ENCODE measurements at regions not wholly inside any gene's neighbourhood (a gene's known extent, or its start where the extent isn't known, plus 50 kb on each side); places are given as distances from the start of the nearest gene placed in this dataset.
"Not testable (repeated sequence)": the region's sequence is repeated elsewhere in the genome, so short reads cannot be mapped to it uniquely, and the experiment has no call there.

DNA sequence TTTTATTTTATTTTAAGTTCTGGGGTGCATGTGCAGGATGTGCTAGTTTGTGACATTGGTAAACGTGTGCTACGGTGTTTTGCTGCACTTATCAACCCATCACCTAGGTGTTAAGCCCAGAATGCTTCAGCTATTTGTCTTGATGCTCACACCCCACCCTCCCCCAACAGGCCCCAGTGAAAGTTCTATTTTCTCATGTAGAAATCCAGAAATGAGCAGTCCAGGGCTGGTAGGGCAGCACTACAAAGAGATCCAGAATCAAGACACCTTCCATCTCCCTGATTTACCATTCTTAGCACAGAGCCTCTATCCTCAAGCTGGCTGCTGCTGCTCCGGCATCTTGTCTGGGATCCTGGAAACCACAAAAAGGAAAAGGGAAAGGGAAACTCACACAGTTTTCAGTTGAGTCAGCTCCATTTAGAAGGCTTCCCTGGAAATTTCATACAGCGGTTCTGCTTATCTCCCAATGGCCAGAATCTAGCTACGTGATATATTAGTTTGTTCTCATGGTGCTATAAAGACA is 85.4 kb upstream of the SMARCA2 start:
- no peak overlapping the region for H3K4me3 ChIP-seq
- H3K9me3 ChIP-seq (ENCODE audit: low read depth): no peaks in the 10 kb centered on the region
- TF ChIP-seq, protein P1, sequence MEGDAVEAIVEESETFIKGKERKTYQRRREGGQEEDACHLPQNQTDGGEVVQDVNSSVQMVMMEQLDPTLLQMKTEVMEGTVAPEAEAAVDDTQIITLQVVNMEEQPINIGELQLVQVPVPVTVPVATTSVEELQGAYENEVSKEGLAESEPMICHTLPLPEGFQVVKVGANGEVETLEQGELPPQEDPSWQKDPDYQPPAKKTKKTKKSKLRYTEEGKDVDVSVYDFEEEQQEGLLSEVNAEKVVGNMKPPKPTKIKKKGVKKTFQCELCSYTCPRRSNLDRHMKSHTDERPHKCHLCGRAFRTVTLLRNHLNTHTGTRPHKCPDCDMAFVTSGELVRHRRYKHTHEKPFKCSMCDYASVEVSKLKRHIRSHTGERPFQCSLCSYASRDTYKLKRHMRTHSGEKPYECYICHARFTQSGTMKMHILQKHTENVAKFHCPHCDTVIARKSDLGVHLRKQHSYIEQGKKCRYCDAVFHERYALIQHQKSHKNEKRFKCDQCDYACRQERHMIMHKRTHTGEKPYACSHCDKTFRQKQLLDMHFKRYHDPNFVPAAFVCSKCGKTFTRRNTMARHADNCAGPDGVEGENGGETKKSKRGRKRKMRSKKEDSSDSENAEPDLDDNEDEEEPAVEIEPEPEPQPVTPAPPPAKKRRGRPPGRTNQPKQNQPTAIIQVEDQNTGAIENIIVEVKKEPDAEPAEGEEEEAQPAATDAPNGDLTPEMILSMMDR (IDR thresholded peaks at IDR 0.05; ENCODE audit: low read depth, low read length): no peak
- no peaks in the 10 kb centered on the region for H3K4me1 ChIP-seq (ENCODE audit: low read depth)
- no peak overlapping the region for H3K27ac ChIP-seq
- DNase-seq (ENCODE audit: low read depth in 1 of 2, low spot score in 1 of 2): no peak
- H3K27me3 ChIP-seq: no peaks in the 10 kb centered on the region
- no peaks in the 10 kb centered on the region for H3K36me3 ChIP-seq

DNA sequence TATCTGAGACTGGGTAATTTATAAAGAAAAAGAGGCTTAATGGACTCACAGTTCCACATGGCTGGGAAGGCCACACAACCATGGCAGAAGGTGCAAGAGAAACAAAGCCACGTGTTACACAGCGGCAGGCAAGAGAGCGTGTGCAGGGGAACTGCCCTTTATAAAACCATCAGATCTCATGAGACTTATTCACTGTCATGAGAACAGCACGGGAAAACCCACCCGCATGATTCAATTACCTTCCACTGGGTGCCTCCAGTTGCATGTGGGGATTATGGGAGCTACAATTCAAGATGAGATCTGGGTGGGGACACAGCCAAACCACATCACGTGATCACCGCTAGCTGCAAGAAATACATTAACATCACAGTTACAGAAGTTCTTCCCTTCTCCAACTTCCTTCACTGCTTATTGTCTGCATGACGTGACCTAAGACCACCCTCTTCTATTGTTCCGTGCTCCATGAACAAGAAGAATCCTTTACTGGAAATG is 84.9 kb upstream of the SMARCA2 start:
- H3K4me3 ChIP-seq; H3K36me3 ChIP-seq; DNase-seq (ENCODE audit: low read depth in 1 of 2, low spot score in 1 of 2); H3K4me1 ChIP-seq (ENCODE audit: low read depth); H3K27ac ChIP-seq; H3K9me3 ChIP-seq (ENCODE audit: low read depth); H3K27me3 ChIP-seq: not testable (repeated sequence)

DNA sequence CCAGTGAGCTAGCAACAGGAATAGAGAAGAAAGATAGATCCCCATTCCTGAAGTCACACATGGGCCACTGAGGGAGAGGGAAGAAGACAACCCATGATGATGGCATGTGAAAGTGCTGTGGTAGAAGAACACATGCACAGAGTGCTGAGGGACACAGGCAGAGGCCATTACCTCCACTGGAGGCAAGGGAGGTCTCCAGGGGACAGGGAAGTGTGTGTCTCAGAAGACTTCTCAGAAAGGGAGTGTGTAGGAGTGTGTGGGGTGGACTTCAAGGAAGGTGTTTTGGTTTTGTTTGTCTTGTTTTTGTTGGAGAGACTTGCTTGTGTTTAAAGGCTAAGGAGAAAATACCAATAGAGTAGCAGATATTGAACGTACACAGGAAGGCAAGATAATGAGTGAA is 77.0 kb upstream of the SMARCA2 start:
- H3K9me3 ChIP-seq (ENCODE audit: low read depth): no peaks in the 10 kb centered on the region
- TF ChIP-seq, protein P1 (IDR thresholded peaks at IDR 0.05; ENCODE audit: low read depth, low read length): no peak
- H3K27ac ChIP-seq: no peak overlapping the region
- DNase-seq (ENCODE audit: low read depth in 1 of 2, low spot score in 1 of 2): no peak
- no peaks in the 10 kb centered on the region for H3K4me1 ChIP-seq (ENCODE audit: low read depth)
- H3K4me3 ChIP-seq: no peak overlapping the region
- H3K27me3 ChIP-seq: no peaks in the 10 kb centered on the region
- H3K36me3 ChIP-seq: no peaks in the 10 kb centered on the region

DNA sequence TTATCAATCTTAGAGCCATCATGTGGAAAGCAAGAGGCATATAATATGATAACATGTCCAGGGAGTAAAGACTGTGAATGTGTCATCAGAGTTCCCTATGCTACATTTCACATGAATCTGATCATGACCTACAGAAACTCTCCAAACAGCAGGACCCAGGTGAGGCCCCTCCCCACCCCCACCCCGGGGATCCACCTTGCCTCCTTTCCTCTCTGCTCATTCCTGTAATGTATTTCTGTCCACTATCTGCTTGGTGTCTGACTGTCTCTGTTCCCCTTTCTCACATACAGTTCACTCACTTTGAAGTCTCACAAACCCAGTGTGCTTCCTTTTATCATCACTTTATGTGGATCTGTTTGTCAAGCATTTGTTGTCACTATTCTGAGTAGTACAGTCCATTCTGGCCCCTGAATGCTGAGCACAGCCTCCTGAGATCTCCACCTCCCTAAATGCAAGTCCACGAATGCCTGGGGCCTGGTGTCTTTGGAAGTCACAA is 76.4 kb upstream of the SMARCA2 start:
- H3K36me3 ChIP-seq: no peaks in the 10 kb centered on the region
- H3K27ac ChIP-seq: no peak overlapping the region
- TF ChIP-seq, protein P1 (IDR thresholded peaks at IDR 0.05; ENCODE audit: low read depth, low read length): no peak
- no peak for DNase-seq (ENCODE audit: low read depth in 1 of 2, low spot score in 1 of 2)
- H3K4me1 ChIP-seq (ENCODE audit: low read depth): no peaks in the 10 kb centered on the region
- H3K4me3 ChIP-seq: no peak overlapping the region
- H3K27me3 ChIP-seq: no peaks in the 10 kb centered on the region
- no peaks in the 10 kb centered on the region for H3K9me3 ChIP-seq (ENCODE audit: low read depth)

DNA sequence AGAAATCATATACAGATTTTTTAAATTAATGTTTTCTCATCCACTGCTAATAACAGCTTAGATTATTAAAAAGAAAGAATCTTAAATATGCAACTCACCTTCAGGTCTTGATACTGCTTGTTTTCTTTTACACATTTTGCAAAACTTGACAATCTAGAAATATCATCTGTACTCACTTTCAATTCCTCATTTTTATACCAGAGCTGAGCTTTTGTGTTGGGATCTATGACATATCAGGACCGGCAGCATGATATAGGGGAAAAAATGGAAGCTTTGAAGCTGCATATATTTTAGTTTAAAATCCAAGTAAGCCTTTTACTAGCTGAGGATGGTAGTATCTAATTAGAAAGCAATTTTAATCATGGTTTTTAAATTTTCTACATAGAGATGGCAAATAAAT is 75.7 kb upstream of the SMARCA2 start:
- H3K36me3 ChIP-seq: no peaks in the 10 kb centered on the region
- TF ChIP-seq, protein P1 (IDR thresholded peaks at IDR 0.05; ENCODE audit: low read depth, low read length): no peak

DNA sequence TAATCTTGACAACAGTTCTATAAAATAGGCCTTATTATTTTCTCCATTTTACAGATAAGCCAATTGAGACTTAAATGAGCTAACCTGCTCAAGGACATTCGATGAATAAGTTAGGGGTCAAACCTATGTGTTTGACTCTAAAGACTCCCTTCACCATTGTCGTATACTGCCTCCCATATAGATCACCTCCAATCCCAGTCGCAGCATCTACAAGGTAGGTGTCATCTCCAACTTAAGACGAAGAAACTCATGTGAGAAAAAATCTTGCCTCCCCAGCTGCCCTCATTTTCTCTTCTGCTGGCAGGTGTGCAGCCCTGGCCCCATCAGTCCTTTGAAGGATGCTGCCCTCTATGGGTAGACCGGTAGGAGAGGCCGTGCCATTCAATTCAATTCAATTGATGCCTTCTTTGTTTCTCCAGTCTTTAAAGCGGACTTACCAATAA is 75.2 kb upstream of the SMARCA2 start:
- no peak overlapping the region for H3K4me3 ChIP-seq
- no peaks in the 10 kb centered on the region for H3K27me3 ChIP-seq
- peak; percentile 11 to 63 for DNase-seq (ENCODE audit: low read depth in 1 of 2, low spot score in 1 of 2)

More for the DNA sequence above, 75.7 kb upstream of the SMARCA2 start:
- Histone ChIP-seq H3K27me3 (no peaks in the 10 kb centered on the region), H3K4me1 (ENCODE audit: low read depth) (no peaks in the 10 kb centered on the region), H3K4me3 (no peak overlapping the region), H3K9me3 (ENCODE audit: low read depth) (no peaks in the 10 kb centered on the region), H3K27ac (no peak overlapping the region)
- DNase-seq (ENCODE audit: low read depth in 1 of 2, low spot score in 1 of 2): no peak

More for the DNA sequence above, 75.2 kb upstream of the SMARCA2 start:
- Histone ChIP-seq H3K27ac (no peak overlapping the region), H3K9me3 (ENCODE audit: low read depth) (no peaks in the 10 kb centered on the region), H3K36me3 (no peaks in the 10 kb centered on the region), H3K4me1 (ENCODE audit: low read depth) (no peaks in the 10 kb centered on the region)
- TF ChIP-seq, protein P1 (IDR thresholded peaks at IDR 0.05; ENCODE audit: low read depth, low read length): peak; percentile 59
